ENCODE measurements at regions not wholly inside any gene's neighbourhood (a gene's known extent, or its start where the extent isn't known, plus 50 kb on each side); places are given as distances from the start of the nearest gene placed in this dataset.

GRCh38 chr13:64305246-64305645 lies 2889.6 kb upstream of the PCDH20 start:
- TF ChIP-seq ZFP3 (CRISPR knock-in tag; IDR thresholded peaks at IDR 0.05) (no peak), ZNF70 (CRISPR knock-in tag; IDR thresholded peaks at IDR 0.05) (no peak), ARNTL (CRISPR knock-in tag; IDR thresholded peaks at IDR 0.05; ENCODE audit: borderline replicate concordance, low read depth) (no peak), SNAI2 (CRISPR knock-in tag; IDR thresholded peaks at IDR 0.05) (no peak), ZFP30 (CRISPR knock-in tag; IDR thresholded peaks at IDR 0.05) (no peak), RARB (CRISPR knock-in tag; IDR thresholded peaks at IDR 0.05) (no peak), GLIS3 (CRISPR knock-in tag; IDR thresholded peaks at IDR 0.05) (no peak), PATZ1 (CRISPR knock-in tag; IDR thresholded peaks at IDR 0.05; ENCODE audit: borderline replicate concordance) (no peak), ZNF565 (CRISPR knock-in tag; conservative IDR thresholded peaks at IDR 0.05; ENCODE audit: low read depth) (no peak), ZC3H10 (CRISPR knock-in tag; IDR thresholded peaks at IDR 0.05) (no peak), TOX (CRISPR knock-in tag; IDR thresholded peaks at IDR 0.05; ENCODE audit: borderline replicate concordance) (no peak)
- TF ChIP-seq, protein P1, sequence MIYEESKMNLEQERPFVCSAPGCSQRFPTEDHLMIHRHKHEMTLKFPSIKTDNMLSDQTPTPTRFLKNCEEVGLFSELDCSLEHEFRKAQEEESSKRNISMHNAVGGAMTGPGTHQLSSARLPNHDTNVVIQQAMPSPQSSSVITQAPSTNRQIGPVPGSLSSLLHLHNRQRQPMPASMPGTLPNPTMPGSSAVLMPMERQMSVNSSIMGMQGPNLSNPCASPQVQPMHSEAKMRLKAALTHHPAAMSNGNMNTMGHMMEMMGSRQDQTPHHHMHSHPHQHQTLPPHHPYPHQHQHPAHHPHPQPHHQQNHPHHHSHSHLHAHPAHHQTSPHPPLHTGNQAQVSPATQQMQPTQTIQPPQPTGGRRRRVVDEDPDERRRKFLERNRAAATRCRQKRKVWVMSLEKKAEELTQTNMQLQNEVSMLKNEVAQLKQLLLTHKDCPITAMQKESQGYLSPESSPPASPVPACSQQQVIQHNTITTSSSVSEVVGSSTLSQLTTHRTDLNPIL (CRISPR knock-in tag; IDR thresholded peaks at IDR 0.05; ENCODE audit: low read depth) = no peak
- TF ChIP-seq, protein P2, sequence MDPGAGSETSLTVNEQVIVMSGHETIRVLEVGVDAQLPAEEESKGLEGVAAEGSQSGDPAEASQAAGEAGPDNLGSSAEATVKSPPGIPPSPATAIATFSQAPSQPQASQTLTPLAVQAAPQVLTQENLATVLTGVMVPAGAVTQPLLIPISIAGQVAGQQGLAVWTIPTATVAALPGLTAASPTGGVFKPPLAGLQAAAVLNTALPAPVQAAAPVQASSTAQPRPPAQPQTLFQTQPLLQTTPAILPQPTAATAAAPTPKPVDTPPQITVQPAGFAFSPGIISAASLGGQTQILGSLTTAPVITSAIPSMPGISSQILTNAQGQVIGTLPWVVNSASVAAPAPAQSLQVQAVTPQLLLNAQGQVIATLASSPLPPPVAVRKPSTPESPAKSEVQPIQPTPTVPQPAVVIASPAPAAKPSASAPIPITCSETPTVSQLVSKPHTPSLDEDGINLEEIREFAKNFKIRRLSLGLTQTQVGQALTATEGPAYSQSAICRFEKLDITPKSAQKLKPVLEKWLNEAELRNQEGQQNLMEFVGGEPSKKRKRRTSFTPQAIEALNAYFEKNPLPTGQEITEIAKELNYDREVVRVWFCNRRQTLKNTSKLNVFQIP (CRISPR knock-in tag; IDR thresholded peaks at IDR 0.05; ENCODE audit: borderline replicate concordance, low read depth) = no peak
